HG03066 (cell line): ENCODE measurements at regions not wholly inside any gene's neighbourhood (a gene's known extent, or its start where the extent isn't known, plus 50 kb on each side); places are given as distances from the start of the nearest gene placed in this dataset.

Source experiments
- ATAC-seq: cut with Tn5 transposase; IDR thresholded peaks from one replicate; pipeline ENCODE4 v1.9.1; 2021; ENCODE audit warnings: low read depth; ENCODE audit not compliant: unreplicated experiment

GRCh38 chr11:37422511-37422910 is 824.5 kb upstream of the RAG2 start:
- ATAC-seq: no peak

DNA sequence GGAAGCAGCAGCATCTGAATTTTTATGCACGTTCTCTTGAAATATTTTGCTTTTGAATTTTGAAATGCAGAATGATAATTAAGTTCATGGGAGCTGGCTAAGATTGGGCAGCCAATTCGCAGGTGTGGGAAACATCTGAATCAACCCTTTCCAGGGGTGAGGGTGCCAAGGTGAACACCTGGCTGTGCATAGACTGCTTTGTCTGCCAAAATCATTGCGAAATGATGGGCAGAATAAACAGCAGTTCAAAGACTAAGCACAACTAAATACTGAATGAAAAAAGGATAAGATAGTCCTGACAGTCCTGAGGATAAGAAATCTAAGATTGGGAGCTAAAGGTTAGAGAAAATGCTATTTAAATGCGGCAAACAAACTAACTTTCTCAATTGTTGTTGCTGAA is 813.3 kb upstream of the RAG2 start:
- ATAC-seq: no peak

DNA sequence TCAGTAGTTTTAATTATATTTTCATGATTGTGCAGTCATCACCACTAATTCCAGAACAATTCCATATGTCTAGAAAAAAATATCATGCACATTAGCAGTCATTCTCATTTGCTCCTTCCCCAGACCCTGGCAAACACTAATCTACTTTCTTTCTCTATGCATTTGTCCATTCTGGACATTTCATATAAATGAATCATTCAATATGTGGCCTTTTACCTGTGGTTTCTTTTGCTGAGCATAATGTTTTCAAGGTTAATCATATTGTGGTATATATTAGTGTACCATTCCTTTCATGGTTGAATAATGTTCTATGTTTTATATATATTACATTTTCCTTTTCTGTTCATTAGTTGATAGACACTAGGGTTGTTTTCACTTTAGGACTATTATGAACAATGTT is 811.1 kb upstream of the RAG2 start:
- no peak for ATAC-seq

DNA sequence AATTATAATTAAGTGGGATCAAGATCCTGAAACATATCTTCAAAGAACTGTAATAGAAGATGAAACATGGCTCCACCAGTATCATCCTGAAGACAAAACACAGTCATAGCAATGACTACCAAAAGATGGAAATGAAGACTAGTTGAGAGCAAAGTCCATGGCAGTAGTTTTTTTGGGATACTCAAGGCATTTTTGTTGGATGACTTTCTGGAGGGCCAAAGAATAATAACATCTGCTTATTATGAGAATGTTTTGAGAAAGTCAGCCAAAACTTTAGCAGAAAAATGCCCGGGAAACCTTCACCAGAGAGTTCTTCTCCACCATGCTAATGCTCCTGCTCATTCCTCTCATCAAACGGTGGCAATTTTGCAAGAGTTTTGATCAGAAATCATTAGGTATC is 809.4 kb upstream of the RAG2 start:
- no peak for ATAC-seq

- ATAC-seq: no peak
Observed at GRCh38 chr11:37406651-37407050, 808.6 kb upstream of the RAG2 start.

DNA sequence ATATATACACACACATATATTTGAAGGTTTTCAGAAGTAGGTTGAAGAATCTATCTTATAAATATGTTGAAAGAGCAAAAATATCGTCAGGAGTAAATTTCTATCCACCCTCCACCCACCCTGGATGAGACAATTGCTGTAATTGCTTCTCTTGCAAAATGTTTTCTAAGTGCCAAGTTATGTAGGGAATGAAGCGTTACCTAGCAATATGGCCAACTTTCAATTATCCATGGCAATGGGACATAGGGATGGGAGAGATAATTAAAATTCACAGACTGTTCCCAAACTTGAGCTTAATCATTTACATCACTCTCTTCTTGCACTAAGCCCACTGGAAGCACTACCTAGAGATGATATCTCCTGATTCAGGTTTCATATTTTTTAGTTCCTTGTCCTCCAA is 806.2 kb upstream of the RAG2 start:
- ATAC-seq: no peak

GRCh38 chr11:37402663-37403062 is 804.6 kb upstream of the RAG2 start:
- ATAC-seq: no peak

DNA sequence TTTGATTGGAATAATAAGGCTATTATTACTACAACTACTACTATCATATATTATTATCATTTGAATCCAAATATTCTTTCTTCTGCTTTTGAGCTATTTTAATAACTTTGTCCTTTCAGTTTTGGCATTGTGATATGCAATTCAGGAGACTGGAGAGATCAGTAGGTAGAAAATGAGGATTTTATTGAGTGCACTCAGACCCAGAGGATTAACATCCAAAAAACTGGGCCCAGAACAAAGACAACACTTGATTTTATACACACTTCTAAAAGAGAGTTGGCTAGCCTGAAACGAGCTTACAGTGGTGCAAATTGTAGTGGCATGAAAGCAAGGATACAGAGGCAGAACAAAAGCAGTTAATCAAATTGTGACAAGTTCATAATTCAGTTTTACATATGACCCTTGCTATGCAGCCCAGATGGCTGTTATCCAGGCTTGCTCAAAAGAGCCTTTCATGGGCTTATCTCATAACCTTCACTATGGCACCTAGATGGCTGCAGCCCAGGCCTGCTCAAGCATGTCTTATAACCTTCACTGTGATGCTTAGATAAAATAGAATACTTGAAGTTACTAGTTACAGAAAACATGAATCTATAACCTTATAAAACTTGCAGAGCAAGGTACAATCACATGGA is 796.3 kb upstream of the RAG2 start:
- no peak for ATAC-seq

GRCh38 chr11:37391615-37392014 is 793.6 kb upstream of the RAG2 start:
- no peak for ATAC-seq

GRCh38 chr11:37390576-37391083 is 792.6 kb upstream of the RAG2 start:
- ATAC-seq: no peak

GRCh38 chr11:37378958-37379357 is 780.9 kb upstream of the RAG2 start:
- ATAC-seq: no peak

DNA sequence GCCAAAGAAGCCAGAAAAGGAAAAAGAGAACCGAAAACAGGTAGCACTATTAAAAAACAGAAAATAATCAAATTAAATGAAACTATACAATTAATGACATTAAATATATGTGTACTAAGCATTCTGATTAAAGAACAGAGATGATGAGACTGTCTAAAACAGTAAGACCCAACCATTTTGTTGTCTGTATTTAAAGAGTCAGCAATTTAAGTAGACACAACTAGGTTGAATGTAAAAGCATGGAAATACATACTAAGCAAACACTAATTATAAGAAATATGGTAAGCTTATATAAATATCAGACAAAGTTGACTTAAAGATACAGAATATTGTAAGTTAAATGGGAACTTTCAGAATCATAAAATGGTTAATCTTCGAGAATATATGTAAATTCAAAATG is 774.6 kb upstream of the RAG2 start:
- ATAC-seq: no peak

DNA sequence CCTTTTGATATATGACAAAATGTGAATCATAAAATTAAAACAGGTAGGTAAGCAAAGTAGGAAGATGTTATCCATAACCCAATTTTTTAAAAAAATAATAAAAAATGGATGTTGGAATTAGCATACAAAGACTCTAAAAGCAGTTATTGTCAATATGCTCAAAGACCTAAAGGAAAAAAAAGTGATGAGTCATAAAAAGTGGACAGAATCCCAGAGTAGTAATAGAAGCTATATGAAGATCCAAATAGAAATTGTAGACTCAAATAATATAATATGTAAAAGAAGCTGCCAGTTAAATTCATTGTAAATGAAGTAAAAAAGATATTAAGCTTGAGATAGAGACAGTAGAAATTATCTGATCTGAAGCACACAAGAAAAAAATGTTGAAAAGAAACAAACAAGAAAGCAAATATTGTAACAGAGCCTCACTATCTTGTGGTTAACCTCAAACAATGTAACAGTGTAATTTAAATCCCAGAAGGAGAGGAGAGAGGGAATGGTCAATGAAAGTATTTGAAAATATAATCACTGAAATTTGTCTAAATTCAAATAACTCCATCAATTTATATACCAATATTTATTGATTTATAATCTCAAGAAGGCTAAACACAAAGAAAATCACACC is 773.4 kb upstream of the RAG2 start:
- no peak for ATAC-seq

DNA sequence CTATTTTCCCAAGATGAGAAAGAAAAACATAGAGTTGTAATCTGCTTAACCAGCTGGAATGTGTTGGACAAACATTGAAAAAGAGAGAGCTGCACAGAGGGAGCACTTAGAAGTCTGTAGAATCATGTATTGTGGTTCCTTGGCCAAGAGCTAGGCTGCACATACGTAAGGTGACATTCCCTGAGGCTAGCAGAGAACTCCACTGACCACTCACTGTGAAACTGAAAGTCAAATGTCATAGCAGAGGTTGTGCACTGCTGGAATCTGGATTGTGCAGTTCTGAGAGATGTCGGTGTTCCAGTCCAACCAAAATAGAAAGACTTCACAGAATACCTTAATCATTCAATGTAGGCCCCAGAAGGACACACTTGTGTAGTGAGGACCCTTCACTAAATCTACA is 772.8 kb upstream of the RAG2 start:
- ATAC-seq: no peak

GRCh38 chr11:37364246-37364839 is 766.3 kb upstream of the RAG2 start:
- no peak for ATAC-seq

DNA sequence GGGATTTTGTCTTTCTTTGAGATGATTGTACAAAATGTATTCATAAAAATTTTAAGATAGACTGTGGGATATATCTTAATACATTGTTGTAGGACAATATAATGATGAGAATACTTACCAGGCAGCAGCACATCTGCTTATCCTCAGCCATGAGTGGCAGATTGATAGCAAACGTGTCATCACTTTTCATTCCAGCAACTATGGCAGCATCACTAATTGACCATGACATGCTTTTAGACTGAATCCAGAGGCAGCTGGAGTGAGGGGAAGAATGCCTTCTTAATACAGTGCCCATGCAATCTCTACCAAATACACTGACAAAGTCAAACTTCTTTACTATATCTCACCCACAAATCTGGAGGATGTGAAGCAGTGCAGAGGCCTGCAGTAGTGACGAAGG is 755.2 kb upstream of the RAG2 start:
- no peak for ATAC-seq

DNA sequence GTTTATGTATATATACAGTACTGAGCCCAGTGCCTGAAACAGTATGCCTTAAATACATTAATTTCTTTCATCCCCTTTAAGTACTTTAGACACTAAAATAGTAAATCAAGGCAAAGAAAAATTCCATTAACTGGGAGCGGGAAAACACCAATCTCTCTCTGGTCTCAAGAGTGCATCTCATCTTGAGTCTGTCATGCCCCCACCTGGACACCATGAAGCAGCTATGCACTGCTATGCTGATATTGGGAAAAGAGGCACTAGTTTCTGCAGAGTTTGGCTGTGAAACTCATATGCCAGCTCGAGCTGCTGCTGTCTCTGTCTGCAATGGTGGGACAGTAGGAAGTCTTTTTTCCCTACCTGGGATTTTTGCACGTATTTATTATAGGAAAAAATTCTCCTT is 754.4 kb upstream of the RAG2 start:
- no peak for ATAC-seq

DNA sequence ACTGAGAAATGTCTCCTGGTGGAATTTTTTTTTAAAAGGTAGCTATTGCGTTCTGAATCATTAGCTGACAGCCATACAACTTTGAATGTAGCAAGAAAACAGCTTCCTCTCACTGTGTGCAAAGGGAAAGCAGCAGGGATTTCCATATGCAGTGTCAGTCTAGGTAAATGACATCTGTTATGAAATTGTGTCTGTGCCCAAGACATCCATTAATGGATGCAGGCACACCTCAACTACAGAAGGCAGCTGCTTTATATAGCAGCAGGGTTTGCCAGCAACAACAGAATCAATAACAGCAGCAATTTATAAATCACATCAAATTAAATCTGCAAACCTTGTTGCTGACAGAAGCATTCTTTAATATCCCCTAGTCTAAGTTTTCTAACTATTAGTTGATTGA is 745.3 kb upstream of the RAG2 start:
- ATAC-seq: no peak

GRCh38 chr11:37336401-37336800 is 738.4 kb upstream of the RAG2 start:
- ATAC-seq: no peak

GRCh38 chr11:37333345-37333744 is 735.3 kb upstream of the RAG2 start:
- no peak for ATAC-seq

DNA sequence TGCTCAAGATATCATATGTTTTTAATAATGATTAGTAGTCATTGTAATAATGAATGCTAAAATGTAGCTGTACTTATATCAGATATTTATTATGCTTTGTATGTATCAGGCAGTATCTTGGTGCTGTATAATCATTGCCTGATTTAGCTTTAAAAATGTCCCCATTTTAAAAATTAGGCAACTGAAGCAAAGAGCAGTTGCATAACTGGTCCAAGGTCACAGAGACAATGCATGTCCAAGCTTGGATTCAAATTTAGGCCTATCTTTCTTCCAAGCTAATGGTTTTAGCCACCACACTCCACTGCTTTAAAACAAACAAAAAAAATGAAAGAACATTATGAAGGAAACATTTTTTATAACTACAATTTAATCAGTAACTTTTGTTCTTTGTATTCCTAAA is 725.8 kb upstream of the RAG2 start:
- no peak for ATAC-seq
